K562 (cell line): ENCODE measurements at regions not wholly inside any gene's neighbourhood (a gene's known extent, or its start where the extent isn't known, plus 50 kb on each side); places are given as distances from the start of the nearest gene placed in this dataset.

Source experiments
- ADNP ChIP-seq: fragments of 200-800 bp; sonication (Bioruptor generic); IDR thresholded peaks from 2 replicates; pipeline ENCODE4 v1.6.1; 2016; ENCODE audit warnings: missing genetic modification characterization, missing compliant biosample characterization
- ARHGAP35 ChIP-seq: fragments of 450-650 bp; IDR thresholded peaks from 2 replicates; pipeline ENCODE4 v1.6.1; 2018; ENCODE audit not compliant: partially characterized antibody
- RAD21 ChIP-seq, 2 experiments: fragments of 250-450 bp in 1 of 2; fragments of 450-650 bp in 1 of 2; sonication (Bioruptor Pico) in 1 of 2; formaldehyde crosslinking in 1 of 2; IDR thresholded peaks in 1 of 2; conservative IDR thresholded peaks in 1 of 2; 2 replicates each; pipeline versions ENCODE4 v1.4.0 to v1.8.0; 2020 to 2022; ENCODE audit warnings: mild to moderate bottlenecking in 2 of 2, moderate library complexity in 1 of 2
- TF ChIP-seq, protein P1 (sequence below), 3 experiments: IDR thresholded peaks in 2 of 3; conservative IDR thresholded peaks in 1 of 3; 2 replicates each; pipeline ENCODE4 v1.5.1; 2011 to 2012; ENCODE audit warnings: low read length in 3 of 3, mild to moderate bottlenecking in 3 of 3, control low read depth in 2 of 3, improper control_type of control experiment in 1 of 3, inconsistent platforms in 1 of 3, low read depth in 1 of 3, mixed read lengths in 1 of 3, moderate library complexity in 1 of 3; ENCODE audit not compliant: insufficient read depth in 2 of 3

- TF ChIP-seq ARHGAP35 = no peak
- TF ChIP-seq, protein P1, sequence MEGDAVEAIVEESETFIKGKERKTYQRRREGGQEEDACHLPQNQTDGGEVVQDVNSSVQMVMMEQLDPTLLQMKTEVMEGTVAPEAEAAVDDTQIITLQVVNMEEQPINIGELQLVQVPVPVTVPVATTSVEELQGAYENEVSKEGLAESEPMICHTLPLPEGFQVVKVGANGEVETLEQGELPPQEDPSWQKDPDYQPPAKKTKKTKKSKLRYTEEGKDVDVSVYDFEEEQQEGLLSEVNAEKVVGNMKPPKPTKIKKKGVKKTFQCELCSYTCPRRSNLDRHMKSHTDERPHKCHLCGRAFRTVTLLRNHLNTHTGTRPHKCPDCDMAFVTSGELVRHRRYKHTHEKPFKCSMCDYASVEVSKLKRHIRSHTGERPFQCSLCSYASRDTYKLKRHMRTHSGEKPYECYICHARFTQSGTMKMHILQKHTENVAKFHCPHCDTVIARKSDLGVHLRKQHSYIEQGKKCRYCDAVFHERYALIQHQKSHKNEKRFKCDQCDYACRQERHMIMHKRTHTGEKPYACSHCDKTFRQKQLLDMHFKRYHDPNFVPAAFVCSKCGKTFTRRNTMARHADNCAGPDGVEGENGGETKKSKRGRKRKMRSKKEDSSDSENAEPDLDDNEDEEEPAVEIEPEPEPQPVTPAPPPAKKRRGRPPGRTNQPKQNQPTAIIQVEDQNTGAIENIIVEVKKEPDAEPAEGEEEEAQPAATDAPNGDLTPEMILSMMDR (IDR thresholded peaks at IDR 0.05 in 2 of 3, conservative IDR thresholded peaks at IDR 0.05 in 1 of 3; ENCODE audit: insufficient read depth in 2 of 3, low read depth in 1 of 3, low read length in 3 of 3) = no peak
- no peak for TF ChIP-seq RAD21 (CRISPR knock-in tag; conservative IDR thresholded peaks at IDR 0.05 in 1 of 2, IDR thresholded peaks at IDR 0.05 in 1 of 2)
- no peak for TF ChIP-seq ADNP (tag)
Measured at GRCh38 chr22:17318817-17319216, 50.4 kb upstream of the CECR2 start.
